ENCODE measurements at regions not wholly inside any gene's neighbourhood (a gene's known extent, or its start where the extent isn't known, plus 50 kb on each side); places are given as distances from the start of the nearest gene placed in this dataset.

- DNase-seq = no peak
These were observed 92.2 kb upstream of the INTU start for GRCh38 chr4:127540497-127541025.

GRCh38 chr4:127545271-127545670 lies 87.5 kb upstream of the INTU start:
- DNase-seq = no peak

GRCh38 chr4:127548990-127549925 lies 83.5 kb upstream of the INTU start:
- DNase-seq = no peak

GRCh38 chr4:127555106-127555505 lies 77.7 kb upstream of the INTU start:
- DNase-seq = no peak

- no peak for DNase-seq
These were observed 74.7 kb upstream of the INTU start for GRCh38 chr4:127558088-127558487.

- no peak for DNase-seq
These were observed 74.0 kb upstream of the INTU start for GRCh38 chr4:127558489-127559407.

GRCh38 chr4:127559981-127560380 lies 72.8 kb upstream of the INTU start:
- DNase-seq = no peak

- no peak for DNase-seq
These were observed 72.0 kb upstream of the INTU start for GRCh38 chr4:127560755-127561154.

GRCh38 chr4:127574643-127575042 lies 58.1 kb upstream of the INTU start:
- DNase-seq = no peak

GRCh38 chr4:127575888-127576287 lies 56.9 kb upstream of the INTU start:
- no peak for DNase-seq

- no peak for DNase-seq
These were observed 54.3 kb upstream of the INTU start for GRCh38 chr4:127578491-127578890.

GRCh38 chr4:127578967-127579366 lies 53.8 kb upstream of the INTU start:
- DNase-seq = no peak

GRCh38 chr4:127579821-127580220 lies 52.9 kb upstream of the INTU start:
- no peak for DNase-seq

- no peak for DNase-seq
These were observed 52.5 kb upstream of the INTU start for GRCh38 chr4:127580300-127580699.

GRCh38 chr4:127580891-127581290 lies 51.9 kb upstream of the INTU start:
- DNase-seq = no peak

Data from activated CD4-positive, alpha-beta T cell treated with anti-CD3 and anti-CD28 coated beads, Interleukin-10, Interleukin-2, amounts not matched to agents 100 ng/mL and 50 ng/mL, durations not matched to agents 16 hours and 8 hours (primary cell).